ENCODE measurements at regions not wholly inside any gene's neighbourhood (a gene's known extent, or its start where the extent isn't known, plus 50 kb on each side); places are given as distances from the start of the nearest gene placed in this dataset.

GRCh38 chr6:169839898-169840631 lies 88.6 kb downstream of the ERMARD start:
- DNase-seq = no peak

- no peak for DNase-seq
These were observed 88.1 kb downstream of the ERMARD start for GRCh38 chr6:169839493-169839892.

GRCh38 chr6:169839029-169839481 lies 87.6 kb downstream of the ERMARD start:
- DNase-seq = no peak

- DNase-seq = no peak
These were observed 87.1 kb downstream of the ERMARD start for GRCh38 chr6:169838346-169839028.

- DNase-seq = no peak
These were observed 86.3 kb downstream of the ERMARD start for GRCh38 chr6:169837529-169838250.

- no peak for DNase-seq
These were observed 81.9 kb downstream of the ERMARD start for GRCh38 chr6:169833258-169833794.

- DNase-seq = no peak
These were observed 81.0 kb downstream of the ERMARD start for GRCh38 chr6:169832247-169832948.

GRCh38 chr6:169831450-169832246 lies 80.2 kb downstream of the ERMARD start:
- DNase-seq = no peak

Data from T1000 (cell line).